HEK293T (cell line): ENCODE measurements at regions not wholly inside any gene's neighbourhood (a gene's known extent, or its start where the extent isn't known, plus 50 kb on each side); places are given as distances from the start of the nearest gene placed in this dataset.

Experiments used
- BHLHE40 ChIP-seq: fragments of 450-650 bp; IDR thresholded peaks from 2 replicates; pipeline ENCODE4 v1.6.1; 2016; ENCODE audit warnings: mild to moderate bottlenecking, moderate library complexity, borderline replicate concordance
- CTBP1 ChIP-seq: fragments of 450-650 bp; IDR thresholded peaks from 2 replicates; pipeline ENCODE4 v1.6.1; 2016; ENCODE audit warnings: borderline replicate concordance
- ELF4 ChIP-seq: fragments of 450-650 bp; IDR thresholded peaks from 2 replicates; pipeline ENCODE4 v1.6.1; 2017; ENCODE audit warnings: antibody characterized with exemption
- FOXK2 ChIP-seq: fragments of 450-650 bp; IDR thresholded peaks from 2 replicates; pipeline ENCODE4 v1.6.1; 2016; ENCODE audit warnings: mild to moderate bottlenecking
- FOXM1 ChIP-seq: fragments of 450-650 bp; IDR thresholded peaks from 2 replicates; pipeline ENCODE4 v1.6.1; 2017; ENCODE audit warnings: mild to moderate bottlenecking, borderline replicate concordance
- HDGF ChIP-seq: fragments of 450-650 bp; IDR thresholded peaks from 2 replicates; pipeline ENCODE4 v1.6.1; 2017; ENCODE audit warnings: antibody characterized with exemption, borderline replicate concordance
- NFRKB ChIP-seq: fragments of 450-650 bp; IDR thresholded peaks from 2 replicates; pipeline ENCODE4 v1.6.1; 2016; ENCODE audit warnings: mild to moderate bottlenecking, moderate library complexity
- SP1 ChIP-seq: fragments of 450-650 bp; IDR thresholded peaks from 2 replicates; pipeline ENCODE4 v1.6.1; 2017
- SUZ12 ChIP-seq: fragments of 450-650 bp; IDR thresholded peaks from 2 replicates; pipeline ENCODE4 v1.6.1; 2016; ENCODE audit warnings: mild to moderate bottlenecking
- TF ChIP-seq, protein P1 (sequence below): fragments of 450-650 bp; IDR thresholded peaks from 2 replicates; pipeline ENCODE4 v1.6.1; 2016

DNA sequence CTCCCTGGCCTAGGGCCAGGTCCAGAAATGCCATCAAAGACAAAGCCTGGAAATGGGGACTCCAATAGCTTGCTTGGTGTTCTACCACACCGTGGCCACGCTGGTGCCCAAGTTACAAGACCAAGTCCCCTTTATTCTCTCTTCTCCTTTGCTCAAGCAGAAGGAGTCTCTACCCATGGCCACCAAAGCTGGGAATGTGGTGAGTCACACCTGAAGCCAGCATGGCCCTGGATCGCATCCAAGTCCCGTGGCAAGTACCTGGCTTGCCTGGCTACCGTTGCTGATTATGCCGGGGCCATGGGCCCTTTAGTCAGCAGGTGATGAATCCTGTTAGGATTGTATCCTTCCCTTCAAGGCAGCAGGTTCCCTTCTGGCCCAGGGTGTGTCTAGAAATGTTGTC is 260.0 kb downstream of the HAPSTR1 start:
- TF ChIP-seq, protein P1, sequence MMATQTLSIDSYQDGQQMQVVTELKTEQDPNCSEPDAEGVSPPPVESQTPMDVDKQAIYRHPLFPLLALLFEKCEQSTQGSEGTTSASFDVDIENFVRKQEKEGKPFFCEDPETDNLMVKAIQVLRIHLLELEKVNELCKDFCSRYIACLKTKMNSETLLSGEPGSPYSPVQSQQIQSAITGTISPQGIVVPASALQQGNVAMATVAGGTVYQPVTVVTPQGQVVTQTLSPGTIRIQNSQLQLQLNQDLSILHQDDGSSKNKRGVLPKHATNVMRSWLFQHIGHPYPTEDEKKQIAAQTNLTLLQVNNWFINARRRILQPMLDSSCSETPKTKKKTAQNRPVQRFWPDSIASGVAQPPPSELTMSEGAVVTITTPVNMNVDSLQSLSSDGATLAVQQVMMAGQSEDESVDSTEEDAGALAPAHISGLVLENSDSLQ = no peak
- TF ChIP-seq HDGF (no peak), SP1 (no peak), FOXK2 (no peak), CTBP1 (no peak), NFRKB (no peak), BHLHE40 (no peak), FOXM1 (no peak), SUZ12 (no peak), ELF4 (no peak)
